ENCODE measurements at regions not wholly inside any gene's neighbourhood (a gene's known extent, or its start where the extent isn't known, plus 50 kb on each side); places are given as distances from the start of the nearest gene placed in this dataset.

GRCh38 chr9:633461-633860 is 208.0 kb upstream of the DMRT1 start:
- DNase-seq: no peak

GRCh38 chr9:636931-637591 is 204.4 kb upstream of the DMRT1 start:
- no peak for DNase-seq

- no peak for DNase-seq
Measured at GRCh38 chr9:638152-638551, 203.3 kb upstream of the DMRT1 start.

- DNase-seq: no peak
Measured at GRCh38 chr9:642014-642413, 199.5 kb upstream of the DMRT1 start.

GRCh38 chr9:643966-644365 is 197.5 kb upstream of the DMRT1 start:
- DNase-seq: no peak

GRCh38 chr9:647522-647921 is 194.0 kb upstream of the DMRT1 start:
- no peak for DNase-seq

GRCh38 chr9:649128-650074 is 192.1 kb upstream of the DMRT1 start:
- no peak for DNase-seq

- no peak for DNase-seq
Measured at GRCh38 chr9:650362-650761, 191.1 kb upstream of the DMRT1 start.

- DNase-seq: no peak
Measured at GRCh38 chr9:651371-651770, 190.1 kb upstream of the DMRT1 start.

GRCh38 chr9:652914-653313 is 188.6 kb upstream of the DMRT1 start:
- no peak for DNase-seq

GRCh38 chr9:653421-653820 is 188.1 kb upstream of the DMRT1 start:
- no peak for DNase-seq

GRCh38 chr9:653856-654387 is 187.6 kb upstream of the DMRT1 start:
- DNase-seq: no peak

- peak; percentile 30 for DNase-seq
Measured at GRCh38 chr9:655875-656274, 185.6 kb upstream of the DMRT1 start.

- no peak for DNase-seq
Measured at GRCh38 chr9:656926-657568, 184.4 kb upstream of the DMRT1 start.

- DNase-seq: no peak
Measured at GRCh38 chr9:659286-659685, 182.2 kb upstream of the DMRT1 start.

- DNase-seq: no peak
Measured at GRCh38 chr9:660227-660626, 181.3 kb upstream of the DMRT1 start.

GRCh38 chr9:663541-663940 is 178.0 kb upstream of the DMRT1 start:
- DNase-seq: no peak

GRCh38 chr9:665296-665695 is 176.2 kb upstream of the DMRT1 start:
- no peak for DNase-seq

GRCh38 chr9:671997-672396 is 169.5 kb upstream of the DMRT1 start:
- DNase-seq: no peak

GRCh38 chr9:672851-673250 is 168.6 kb upstream of the DMRT1 start:
- DNase-seq: no peak

GRCh38 chr9:673264-673965 is 168.1 kb upstream of the DMRT1 start:
- DNase-seq: no peak

- DNase-seq: no peak
Measured at GRCh38 chr9:673966-674526, 167.5 kb upstream of the DMRT1 start.
